Stimulated activated naive B cell treated with anti-CD40 and anti-IgM and Interleukin-4, amounts not matched to agents 10 μg/mL and 1 μg/mL and 100 μg/mL, for 72 hours (primary cell): ENCODE measurements at regions not wholly inside any gene's neighbourhood (a gene's known extent, or its start where the extent isn't known, plus 50 kb on each side); places are given as distances from the start of the nearest gene placed in this dataset.
"Not testable (repeated sequence)": the region's sequence is repeated elsewhere in the genome, so short reads cannot be mapped to it uniquely, and the experiment has no call there.

ENCODE experiments used
- ATAC-seq, 2 donors: fragments of 150-1000 bp; cut with Tn5 transposase; replicated peaks; 2 replicates each; pipeline ENCODE4 v1.10.0; 2021; ENCODE audit warnings: moderate library complexity in 1 of 2
- DNase-seq: peaks from one replicate; pipeline ENCODE4 v3.0.0; 2021
- H3K27ac Mint-ChIP-seq: one replicate; pipeline ENCODE4 v1.8.0; 2022; ENCODE audit warnings: mild to moderate bottlenecking, mixed read lengths
- H3K27me3 Mint-ChIP-seq, 2 donors: one replicate each; pipeline ENCODE4 v1.8.0; 2022; ENCODE audit warnings: mixed read lengths in 2 of 2
- H3K36me3 Mint-ChIP-seq, 2 donors: one replicate each; pipeline ENCODE4 v1.8.0; 2022; ENCODE audit warnings: mixed read lengths in 2 of 2, mild to moderate bottlenecking in 1 of 2
- H3K4me1 Mint-ChIP-seq, 2 donors: one replicate each; pipeline ENCODE4 v1.8.0; 2022; ENCODE audit warnings: mixed read lengths in 2 of 2, mild to moderate bottlenecking in 1 of 2
- H3K4me3 Mint-ChIP-seq, 2 donors: one replicate each; pipeline ENCODE4 v1.8.0; 2022; ENCODE audit warnings: mild to moderate bottlenecking in 2 of 2, mixed read lengths in 2 of 2, moderate library complexity in 1 of 2
- H3K9me3 Mint-ChIP-seq, 2 donors: one replicate each; pipeline ENCODE4 v1.8.0; 2022; ENCODE audit warnings: mixed read lengths in 2 of 2, mild to moderate bottlenecking in 1 of 2

DNA sequence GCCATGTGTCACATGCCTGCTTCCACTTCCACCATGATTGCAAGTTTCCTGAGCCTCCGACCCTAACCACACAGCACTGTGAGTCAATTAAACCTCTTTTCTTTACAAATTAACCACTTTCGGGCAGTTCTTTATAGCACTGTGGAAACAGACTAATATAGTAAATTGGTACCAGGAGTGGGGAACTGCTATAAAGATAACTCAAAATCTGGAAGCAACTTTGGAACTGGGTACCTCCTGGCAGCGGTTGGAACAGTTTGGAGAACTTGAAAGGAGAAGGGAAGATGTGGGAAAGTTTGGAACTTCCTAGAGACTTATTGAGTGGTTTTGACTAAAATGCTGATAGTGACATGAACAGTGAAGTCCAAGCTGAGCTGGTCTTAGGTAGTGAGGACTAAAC is 436.1 kb downstream of the TMEM121 start:
- DNase-seq (no peak), ATAC-seq (no peak)
- Mint-ChIP-seq H3K4me1 (peaks cover 10 to 16% of the 10 kb centered on the region in 2 donors), H3K27ac (no peak overlapping the region), H3K9me3 (peaks cover 0 to 2% of the 10 kb centered on the region in 2 donors), H3K36me3 (no peaks in the 10 kb centered on the region), H3K4me3 (no peak overlapping the region), H3K27me3 (no peaks in the 10 kb centered on the region)

DNA sequence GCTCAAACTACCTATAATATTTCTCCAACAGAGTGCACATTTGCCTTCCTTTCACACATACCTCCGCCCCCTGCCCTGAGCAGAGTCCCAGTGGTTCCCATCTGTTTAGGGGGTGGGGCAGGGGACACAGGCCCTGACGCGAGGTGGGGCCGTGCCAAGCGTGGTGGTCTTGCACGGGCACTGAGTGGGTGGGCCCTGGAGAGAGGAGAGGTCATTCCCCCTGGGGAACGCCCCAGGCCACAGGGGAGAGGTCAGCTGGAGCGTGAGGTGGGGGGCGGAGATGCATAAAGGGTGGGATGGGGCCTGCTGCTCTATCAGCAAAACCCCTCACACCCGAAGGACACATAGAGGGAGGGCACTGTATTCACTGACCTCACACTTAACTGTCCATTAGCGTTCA is 441.9 kb downstream of the TMEM121 start:
- H3K27me3 Mint-ChIP-seq, result no peaks in the 10 kb centered on the region
- H3K4me1 Mint-ChIP-seq, result peaks cover 13 to 29% of the 10 kb centered on the region in 2 donors
- no peak overlapping the region for H3K4me3 Mint-ChIP-seq
- no peaks in the 10 kb centered on the region for H3K9me3 Mint-ChIP-seq
- DNase-seq (no peak), ATAC-seq (no peak)
- no peak overlapping the region for H3K27ac Mint-ChIP-seq
- H3K36me3 Mint-ChIP-seq, result no peaks in the 10 kb centered on the region

GRCh38 chr14:105969026-105969425 is 442.6 kb downstream of the TMEM121 start:
- not testable (repeated sequence) for H3K36me3 Mint-ChIP-seq, H3K27ac Mint-ChIP-seq, DNase-seq, H3K27me3 Mint-ChIP-seq, H3K9me3 Mint-ChIP-seq
- peak in 1 of 2 donors; percentile 33 for ATAC-seq
- peak overlapping the region; percentile 21 to 35 for H3K4me3 Mint-ChIP-seq
- peaks cover 13 to 29% of the 10 kb centered on the region in 2 donors for H3K4me1 Mint-ChIP-seq

DNA sequence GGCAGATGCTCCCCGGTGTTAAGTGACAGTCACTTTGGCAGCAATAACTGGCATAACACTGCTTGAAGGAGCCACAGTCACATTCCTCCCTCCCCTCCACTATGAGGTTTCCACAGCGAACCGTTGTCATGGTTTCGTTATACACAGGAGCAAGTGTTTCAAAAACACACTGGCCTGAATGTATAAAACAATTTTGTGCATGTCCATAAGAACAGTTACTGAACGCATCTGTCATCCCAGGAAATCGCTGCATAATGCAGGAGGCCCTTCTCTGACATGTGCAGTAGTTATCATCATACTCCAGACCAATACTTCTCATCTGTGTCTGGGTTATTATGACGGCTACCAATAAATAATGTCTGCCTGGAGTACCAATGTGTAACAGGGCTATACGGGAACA is 444.4 kb downstream of the TMEM121 start:
- not testable (repeated sequence) for H3K9me3 Mint-ChIP-seq, H3K36me3 Mint-ChIP-seq, ATAC-seq, H3K27ac Mint-ChIP-seq, H3K27me3 Mint-ChIP-seq, H3K4me3 Mint-ChIP-seq, DNase-seq
- H3K4me1 Mint-ChIP-seq, result peaks cover 17 to 29% of the 10 kb centered on the region in 2 donors

- Mint-ChIP-seq H3K36me3 (no peaks in the 10 kb centered on the region), H3K27me3 (peaks cover 0 to 5% of the 10 kb centered on the region in 2 donors), H3K27ac (no peak overlapping the region), H3K4me3 (no peak overlapping the region), H3K4me1 (peaks cover 17 to 29% of the 10 kb centered on the region in 2 donors), H3K9me3 (no peaks in the 10 kb centered on the region)
- ATAC-seq, result no peak
- DNase-seq, result no peak
Observed at GRCh38 chr14:105971593-105972500, 445.5 kb downstream of the TMEM121 start.

GRCh38 chr14:105974902-105975301 is 448.5 kb downstream of the TMEM121 start:
- no peaks in the 10 kb centered on the region for H3K9me3 Mint-ChIP-seq
- H3K36me3 Mint-ChIP-seq, result no peaks in the 10 kb centered on the region
- H3K4me1 Mint-ChIP-seq, result peaks cover 3 to 5% of the 10 kb centered on the region in 2 donors
- peak; percentile 49 to 53 for ATAC-seq
- no peak overlapping the region for H3K27ac Mint-ChIP-seq
- peaks cover 0 to 5% of the 10 kb centered on the region in 2 donors for H3K27me3 Mint-ChIP-seq
- H3K4me3 Mint-ChIP-seq, result no peak overlapping the region
- DNase-seq, result no peak

DNA sequence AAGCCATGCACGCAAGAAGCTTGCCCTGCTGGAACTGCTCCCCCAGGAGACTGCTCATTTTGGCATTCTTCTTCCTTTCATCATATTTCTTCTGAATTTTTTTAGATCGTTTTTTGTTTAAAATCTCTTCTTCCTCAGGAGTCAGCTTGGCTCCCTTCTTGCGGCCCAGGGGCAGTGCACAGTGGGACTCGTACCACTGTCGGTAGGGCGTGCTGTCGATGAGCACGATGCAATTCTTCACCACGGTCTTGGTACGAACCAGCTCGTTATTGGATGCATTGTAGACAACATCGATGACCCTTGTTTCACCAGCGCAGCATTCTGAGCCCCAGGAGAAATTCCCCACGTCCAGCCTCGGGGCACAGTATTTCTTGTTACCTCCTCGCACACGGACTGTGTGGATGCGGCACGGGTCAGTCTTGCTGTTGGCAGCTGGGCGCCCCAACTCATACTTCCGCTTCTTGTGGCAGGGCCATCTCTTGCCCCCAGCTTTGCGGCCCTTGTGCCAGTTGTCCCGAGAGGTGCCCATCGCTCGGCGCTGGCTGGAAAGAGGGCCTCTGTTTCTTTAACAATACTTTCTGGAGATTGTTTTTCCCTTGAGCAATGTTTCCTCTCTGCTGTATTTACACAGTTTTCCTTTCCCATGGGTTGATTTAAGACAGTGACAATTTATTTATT is 452.4 kb downstream of the TMEM121 start:
- no peak overlapping the region for H3K4me3 Mint-ChIP-seq
- H3K4me1 Mint-ChIP-seq, result peaks cover 15% of the 10 kb centered on the region in 2 donors
- DNase-seq, result no peak
- no peaks in the 10 kb centered on the region for H3K9me3 Mint-ChIP-seq
- H3K36me3 Mint-ChIP-seq, result no peaks in the 10 kb centered on the region
- H3K27ac Mint-ChIP-seq, result no peak overlapping the region
- ATAC-seq, result no peak
- peaks cover 0 to 5% of the 10 kb centered on the region in 2 donors for H3K27me3 Mint-ChIP-seq

DNA sequence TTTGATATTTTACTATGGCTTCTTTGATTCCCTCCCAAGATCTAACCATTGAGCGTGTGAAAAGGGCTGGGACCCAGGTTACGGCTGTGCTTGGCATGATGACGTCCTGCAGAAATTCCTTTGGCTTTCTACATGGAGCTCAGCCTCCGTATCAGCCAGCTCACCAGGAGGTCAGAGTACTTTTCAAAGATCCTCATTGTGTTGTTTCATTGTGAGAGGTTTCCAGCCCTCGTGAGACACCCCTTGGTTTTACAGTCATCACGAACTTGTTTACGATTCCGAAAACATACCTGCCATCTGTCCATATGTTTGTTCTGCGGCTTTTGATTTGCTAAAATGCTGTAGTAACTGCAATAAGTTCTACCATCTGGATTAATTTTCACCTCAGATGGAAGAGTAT is 453.1 kb downstream of the TMEM121 start:
- Mint-ChIP-seq H3K4me1 (peaks cover 15% of the 10 kb centered on the region in 2 donors), H3K4me3 (no peak overlapping the region), H3K27me3 (peaks cover 0 to 1% of the 10 kb centered on the region in 2 donors), H3K9me3 (no peaks in the 10 kb centered on the region), H3K36me3 (no peaks in the 10 kb centered on the region), H3K27ac (no peak overlapping the region)
- DNase-seq, result no peak
- no peak for ATAC-seq

- no peaks in the 10 kb centered on the region for H3K36me3 Mint-ChIP-seq
- no peak overlapping the region for H3K27ac Mint-ChIP-seq
- peaks cover 15% of the 10 kb centered on the region in 2 donors for H3K4me1 Mint-ChIP-seq
- no peaks in the 10 kb centered on the region for H3K9me3 Mint-ChIP-seq
- no peak for DNase-seq
- H3K4me3 Mint-ChIP-seq, result no peak overlapping the region
- no peak for ATAC-seq
- H3K27me3 Mint-ChIP-seq, result no peaks in the 10 kb centered on the region
Observed at GRCh38 chr14:105980224-105980623, 453.8 kb downstream of the TMEM121 start.

- peaks cover 14 to 19% of the 10 kb centered on the region in 2 donors for H3K4me1 Mint-ChIP-seq
- not testable (repeated sequence) for H3K27ac Mint-ChIP-seq, H3K36me3 Mint-ChIP-seq, H3K9me3 Mint-ChIP-seq, ATAC-seq, H3K27me3 Mint-ChIP-seq, H3K4me3 Mint-ChIP-seq, DNase-seq
Observed at GRCh38 chr14:105981517-105982302, 455.3 kb downstream of the TMEM121 start.

GRCh38 chr14:105982664-105983063 is 456.3 kb downstream of the TMEM121 start:
- H3K27ac Mint-ChIP-seq, result no peak overlapping the region
- DNase-seq, result no peak
- H3K9me3 Mint-ChIP-seq, result no peaks in the 10 kb centered on the region
- H3K27me3 Mint-ChIP-seq, result no peaks in the 10 kb centered on the region
- no peak overlapping the region for H3K4me3 Mint-ChIP-seq
- no peaks in the 10 kb centered on the region for H3K36me3 Mint-ChIP-seq
- peaks cover 16 to 29% of the 10 kb centered on the region in 2 donors for H3K4me1 Mint-ChIP-seq
- no peak for ATAC-seq

DNA sequence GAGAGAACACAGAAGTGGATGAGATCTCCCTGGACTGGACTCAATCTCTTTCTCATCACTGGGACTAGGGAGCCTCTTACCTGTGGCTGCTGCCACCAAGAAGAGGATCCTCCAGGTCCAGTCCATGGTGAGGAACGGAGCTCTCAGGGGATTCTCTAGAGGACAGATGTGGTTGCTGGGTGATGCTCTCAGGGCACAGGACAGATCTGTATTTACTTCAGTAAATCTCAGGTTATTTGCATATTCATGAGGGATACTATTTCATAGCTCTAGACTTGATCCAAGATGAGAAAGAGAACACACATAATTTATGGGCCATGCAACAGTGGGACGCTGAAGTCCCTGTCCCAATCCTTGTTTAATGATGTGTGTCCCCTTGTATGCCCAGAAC is 460.5 kb downstream of the TMEM121 start:
- no peaks in the 10 kb centered on the region for H3K36me3 Mint-ChIP-seq
- peak; percentile 31 to 57 for ATAC-seq
- no peak overlapping the region for H3K27ac Mint-ChIP-seq
- peak overlapping the region in 1 of 2 donors; percentile 39 for H3K4me3 Mint-ChIP-seq
- H3K27me3 Mint-ChIP-seq, result no peaks in the 10 kb centered on the region
- peaks cover 10 to 21% of the 10 kb centered on the region in 2 donors for H3K4me1 Mint-ChIP-seq
- H3K9me3 Mint-ChIP-seq, result no peaks in the 10 kb centered on the region
- DNase-seq, result no peak

GRCh38 chr14:105987563-105987962 is 461.2 kb downstream of the TMEM121 start:
- Mint-ChIP-seq H3K4me1 (peaks cover 10 to 21% of the 10 kb centered on the region in 2 donors), H3K4me3 (no peak overlapping the region), H3K27ac (no peak overlapping the region), H3K9me3 (no peaks in the 10 kb centered on the region), H3K27me3 (no peaks in the 10 kb centered on the region), H3K36me3 (no peaks in the 10 kb centered on the region)
- DNase-seq, result no peak
- peak in 1 of 2 donors; percentile 45 for ATAC-seq

DNA sequence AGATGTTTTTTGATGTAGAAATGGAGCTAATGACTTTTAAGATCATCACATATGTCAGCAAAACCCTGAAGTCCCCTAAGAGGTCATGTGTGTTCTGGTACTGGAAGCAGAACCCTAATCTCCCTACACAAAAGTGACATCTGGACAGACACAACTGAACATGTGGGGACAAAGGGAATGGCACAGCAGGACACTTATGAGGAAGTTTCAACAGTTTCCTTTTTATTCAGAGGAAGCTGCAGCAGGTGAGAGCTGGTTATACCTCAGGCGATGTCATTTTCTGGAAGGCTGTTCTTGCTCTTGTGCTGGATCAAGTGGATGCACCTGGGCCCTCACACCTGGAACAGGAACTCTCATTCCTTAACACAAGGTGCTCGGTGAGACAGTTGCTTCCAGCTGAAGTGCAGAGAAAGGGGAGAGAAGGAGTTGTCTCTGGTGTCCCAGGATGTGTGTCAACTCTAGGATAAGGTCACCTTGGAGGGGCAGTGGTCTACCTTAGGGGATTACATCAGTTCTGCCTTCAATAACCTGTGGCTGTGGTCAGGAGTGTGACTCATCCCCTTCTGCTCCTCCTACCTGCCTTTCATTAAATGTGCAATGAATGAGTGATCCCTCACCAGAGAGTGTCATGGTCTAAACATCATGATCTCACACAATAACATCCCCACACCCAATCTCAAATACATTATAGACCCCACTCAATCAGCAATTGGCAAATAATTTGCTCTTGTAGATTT is 463.4 kb downstream of the TMEM121 start:
- ATAC-seq, result peak; percentile 54 to 71
- Mint-ChIP-seq H3K36me3 (no peaks in the 10 kb centered on the region), H3K4me3 (no peak overlapping the region), H3K27me3 (no peaks in the 10 kb centered on the region), H3K27ac (no peak overlapping the region), H3K4me1 (peaks cover 10 to 21% of the 10 kb centered on the region in 2 donors), H3K9me3 (no peaks in the 10 kb centered on the region)
- no peak for DNase-seq
